ENCODE measurements at regions not wholly inside any gene's neighbourhood (a gene's known extent, or its start where the extent isn't known, plus 50 kb on each side); places are given as distances from the start of the nearest gene placed in this dataset.

- no peak for DNase-seq
- Histone ChIP-seq H3K27me3 (no peaks in the 10 kb centered on the region), H3K4me1 (no peaks in the 10 kb centered on the region), H3K36me3 (no peaks in the 10 kb centered on the region), H3K9me3 (no peaks in the 10 kb centered on the region), H3K4me3 (no peak overlapping the region), H3K27ac (no peak overlapping the region)
- intact Hi-C loops (cut with DNase I; ENCODE audit: low total_unique reads) = no loop called here
- in situ Hi-C loops (cut with MboI; ENCODE audit: low pct_ligation_motif_present in 1 of 4, low pct_unique_long_range_greater_than_20kb in 1 of 4, low sequenced_read_pairs in 3 of 4) = no loop called here
- TF ChIP-seq POLR2AphosphoS5 (IDR thresholded peaks at IDR 0.05) = no peak
- WGBS, 2 donors (ENCODE audit: low coverage in 1 of 2) = 76% methylated on average over 1 of the region's 1 CpG
Observed at GRCh38 chr6:48630511-48630910, 519.5 kb upstream of the PTCHD4 start.

- Histone ChIP-seq H3K9me3 (no peaks in the 10 kb centered on the region), H3K36me3 (no peaks in the 10 kb centered on the region), H3K4me1 (no peaks in the 10 kb centered on the region), H3K27me3 (no peaks in the 10 kb centered on the region), H3K4me3 (no peak overlapping the region), H3K27ac (no peak overlapping the region)
- 70 to 84% methylated on average over 3 of the region's 3 CpGs for WGBS, 2 donors (ENCODE audit: low coverage in 1 of 2)
- no peak for TF ChIP-seq POLR2AphosphoS5 (IDR thresholded peaks at IDR 0.05)
- TF ChIP-seq EP300 (IDR thresholded peaks at IDR 0.05; ENCODE audit: low read depth) = no peak
- TF ChIP-seq CTCF (IDR thresholded peaks at IDR 0.05) = no peak
- TF ChIP-seq POLR2A (IDR thresholded peaks at IDR 0.05) = no peak
- intact Hi-C loops (cut with DNase I; ENCODE audit: low total_unique reads) = no loop called here
- DNase-seq = no peak
- in situ Hi-C loops (cut with MboI; ENCODE audit: low pct_ligation_motif_present in 1 of 4, low pct_unique_long_range_greater_than_20kb in 1 of 4, low sequenced_read_pairs in 3 of 4) = no loop called here
Observed at GRCh38 chr6:48628316-48628715, 517.3 kb upstream of the PTCHD4 start.

GRCh38 chr6:48626421-48626820, 515.4 kb upstream of the PTCHD4 start:
- Histone ChIP-seq H3K27ac (no peak overlapping the region), H3K27me3 (no peaks in the 10 kb centered on the region), H3K9me3 (no peaks in the 10 kb centered on the region), H3K36me3 (no peaks in the 10 kb centered on the region), H3K4me1 (no peaks in the 10 kb centered on the region), H3K4me3 (no peak overlapping the region)
- intact Hi-C loops (cut with DNase I; ENCODE audit: low total_unique reads) (no loop called here), in situ Hi-C loops (cut with MboI; ENCODE audit: low pct_ligation_motif_present in 1 of 4, low pct_unique_long_range_greater_than_20kb in 1 of 4, low sequenced_read_pairs in 3 of 4) (no loop called here)
- DNase-seq = no peak
- no peak for TF ChIP-seq EP300 (IDR thresholded peaks at IDR 0.05; ENCODE audit: low read depth)
- TF ChIP-seq POLR2AphosphoS5 (IDR thresholded peaks at IDR 0.05) = no peak
- TF ChIP-seq POLR2A (IDR thresholded peaks at IDR 0.05) = no peak

GRCh38 chr6:48624631-48625030, 513.6 kb upstream of the PTCHD4 start:
- Histone ChIP-seq H3K36me3 (no peaks in the 10 kb centered on the region), H3K4me1 (no peaks in the 10 kb centered on the region), H3K27ac (no peak overlapping the region), H3K9me3 (no peaks in the 10 kb centered on the region), H3K4me3 (no peak overlapping the region), H3K27me3 (no peaks in the 10 kb centered on the region)
- DNase-seq = no peak
- TF ChIP-seq CTCF (IDR thresholded peaks at IDR 0.05) (no peak), POLR2AphosphoS5 (IDR thresholded peaks at IDR 0.05) (no peak), POLR2A (IDR thresholded peaks at IDR 0.05) (no peak), EP300 (IDR thresholded peaks at IDR 0.05; ENCODE audit: low read depth) (no peak)
- 35 to 42% methylated on average over 3 of the region's 3 CpGs for whole genome bisulfite sequencing, 2 donors (ENCODE audit: low coverage in 1 of 2)
- in situ Hi-C loops (cut with MboI; ENCODE audit: low pct_ligation_motif_present in 1 of 4, low pct_unique_long_range_greater_than_20kb in 1 of 4, low sequenced_read_pairs in 3 of 4) (no loop called here), intact Hi-C loops (cut with DNase I; ENCODE audit: low total_unique reads) (no loop called here)

- no peak for DNase-seq
- Histone ChIP-seq H3K9me3 (no peaks in the 10 kb centered on the region), H3K27me3 (no peaks in the 10 kb centered on the region), H3K27ac (no peak overlapping the region), H3K4me1 (no peaks in the 10 kb centered on the region), H3K4me3 (no peak overlapping the region), H3K36me3 (no peaks in the 10 kb centered on the region)
- TF ChIP-seq EP300 (IDR thresholded peaks at IDR 0.05; ENCODE audit: low read depth) (no peak), POLR2A (IDR thresholded peaks at IDR 0.05) (no peak), CTCF (IDR thresholded peaks at IDR 0.05) (no peak), POLR2AphosphoS5 (IDR thresholded peaks at IDR 0.05) (no peak)
- intact Hi-C loops (cut with DNase I; ENCODE audit: low total_unique reads) = no loop called here
- in situ Hi-C loops (cut with MboI; ENCODE audit: low pct_ligation_motif_present in 1 of 4, low pct_unique_long_range_greater_than_20kb in 1 of 4, low sequenced_read_pairs in 3 of 4) = no loop called here
- 75 to 91% methylated on average over 3 of the region's 3 CpGs for WGBS, 2 donors (ENCODE audit: low coverage in 1 of 2)
Observed at GRCh38 chr6:48619771-48620170, 508.8 kb upstream of the PTCHD4 start.
